Spleen (tissue), 7 donors: ENCODE measurements at regions not wholly inside any gene's neighbourhood (a gene's known extent, or its start where the extent isn't known, plus 50 kb on each side); places are given as distances from the start of the nearest gene placed in this dataset.

ENCODE experiments used
- POLR2A ChIP-seq, 3 donors: fragments of 450-650 bp; IDR thresholded peaks; one replicate each; pipeline ENCODE4 v1.5.1; 2017; ENCODE audit warnings: antibody characterized with exemption in 3 of 3, mild to moderate bottlenecking in 1 of 3
- POLR2AphosphoS5 ChIP-seq, 3 donors: sonication (generic); formaldehyde crosslinking; IDR thresholded peaks; one replicate each; pipeline ENCODE4 v1.5.1; 2017; ENCODE audit warnings: antibody characterized with exemption in 3 of 3
- TF ChIP-seq, protein P1 (sequence below), 11 experiments: fragments of 200-600 bp in 7 of 11; fragments of 450-650 bp in 4 of 11; sonication (generic) in 4 of 11; IDR thresholded peaks in 8 of 11; conservative IDR thresholded peaks in 3 of 11; 1 replicate in 7 of 11; 2 replicates in 4 of 11; pipeline versions ENCODE4 v1.4.0 to v1.8.0; 2016 to 2021; ENCODE audit warnings: antibody characterized with exemption in 11 of 11, inconsistent platforms in 4 of 11, mild to moderate bottlenecking in 1 of 11
- donor health status: DM: no; HTN: no; CAD: no; lungs with moderate emphysema.
- donor health status: DM: no; HTN: no; CAD: no.
- donor health status: DM: no; HTN: no; CAD: no.

- TF ChIP-seq, protein P1, sequence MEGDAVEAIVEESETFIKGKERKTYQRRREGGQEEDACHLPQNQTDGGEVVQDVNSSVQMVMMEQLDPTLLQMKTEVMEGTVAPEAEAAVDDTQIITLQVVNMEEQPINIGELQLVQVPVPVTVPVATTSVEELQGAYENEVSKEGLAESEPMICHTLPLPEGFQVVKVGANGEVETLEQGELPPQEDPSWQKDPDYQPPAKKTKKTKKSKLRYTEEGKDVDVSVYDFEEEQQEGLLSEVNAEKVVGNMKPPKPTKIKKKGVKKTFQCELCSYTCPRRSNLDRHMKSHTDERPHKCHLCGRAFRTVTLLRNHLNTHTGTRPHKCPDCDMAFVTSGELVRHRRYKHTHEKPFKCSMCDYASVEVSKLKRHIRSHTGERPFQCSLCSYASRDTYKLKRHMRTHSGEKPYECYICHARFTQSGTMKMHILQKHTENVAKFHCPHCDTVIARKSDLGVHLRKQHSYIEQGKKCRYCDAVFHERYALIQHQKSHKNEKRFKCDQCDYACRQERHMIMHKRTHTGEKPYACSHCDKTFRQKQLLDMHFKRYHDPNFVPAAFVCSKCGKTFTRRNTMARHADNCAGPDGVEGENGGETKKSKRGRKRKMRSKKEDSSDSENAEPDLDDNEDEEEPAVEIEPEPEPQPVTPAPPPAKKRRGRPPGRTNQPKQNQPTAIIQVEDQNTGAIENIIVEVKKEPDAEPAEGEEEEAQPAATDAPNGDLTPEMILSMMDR (IDR thresholded peaks at IDR 0.05 in 8 of 11, conservative IDR thresholded peaks at IDR 0.05 in 3 of 11): no peak
- TF ChIP-seq POLR2AphosphoS5 (IDR thresholded peaks at IDR 0.05): no peak
- TF ChIP-seq POLR2A (IDR thresholded peaks at IDR 0.05): no peak
These were observed 52.7 kb upstream of the CCND1 start for GRCh38 chr11:69588270-69588669.
